Ishikawa (cell line): ENCODE measurements at regions not wholly inside any gene's neighbourhood (a gene's known extent, or its start where the extent isn't known, plus 50 kb on each side); places are given as distances from the start of the nearest gene placed in this dataset.

Experiments
- CEBPB ChIP-seq: IDR thresholded peaks from 2 replicates; pipeline ENCODE4 v1.6.1; 2012
- CREB1 ChIP-seq: IDR thresholded peaks from 2 replicates; pipeline ENCODE4 v1.6.1; 2012; ENCODE audit warnings: low read depth
- EGR1 ChIP-seq: IDR thresholded peaks from 2 replicates; pipeline ENCODE4 v1.6.1; 2012
- EP300 ChIP-seq: IDR thresholded peaks from 2 replicates; pipeline ENCODE4 v1.6.1; 2012; ENCODE audit warnings: borderline replicate concordance
- FOXM1 ChIP-seq: IDR thresholded peaks from 2 replicates; pipeline ENCODE4 v1.6.1; 2012; ENCODE audit warnings: low read depth, borderline replicate concordance
- MAX ChIP-seq: IDR thresholded peaks from 2 replicates; pipeline ENCODE4 v1.6.1; 2012
- NFIC ChIP-seq: IDR thresholded peaks from 2 replicates; pipeline ENCODE4 v1.6.1; 2012
- RAD21 ChIP-seq: IDR thresholded peaks from 2 replicates; pipeline ENCODE4 v1.6.1; 2012; ENCODE audit warnings: low read depth
- REST ChIP-seq: IDR thresholded peaks from 2 replicates; pipeline ENCODE4 v1.6.1; 2012; ENCODE audit warnings: low read depth, mild to moderate bottlenecking
- TAF1 ChIP-seq: IDR thresholded peaks from 2 replicates; pipeline ENCODE4 v1.6.1; 2012; ENCODE audit warnings: low read depth, mild to moderate bottlenecking
- TCF12 ChIP-seq: IDR thresholded peaks from 2 replicates; pipeline ENCODE4 v1.6.1; 2012; ENCODE audit warnings: low read depth
- TEAD4 ChIP-seq: IDR thresholded peaks from 2 replicates; pipeline ENCODE4 v1.6.1; 2012
- USF1 ChIP-seq: IDR thresholded peaks from 2 replicates; pipeline ENCODE4 v1.6.1; 2012
- YY1 ChIP-seq: IDR thresholded peaks from 2 replicates; pipeline ENCODE4 v1.6.1; 2012; ENCODE audit warnings: low read depth
- ZBTB7A ChIP-seq: IDR thresholded peaks from 2 replicates; pipeline ENCODE4 v1.6.1; 2012; ENCODE audit warnings: low read depth

GRCh38 chr9:91162784-91163443 is 198.8 kb downstream of the AUH start:
- TF ChIP-seq TAF1 = no peak
- no peak for TF ChIP-seq USF1
- no peak for TF ChIP-seq CEBPB
- TF ChIP-seq REST = no peak
- TF ChIP-seq NFIC = no peak
- TF ChIP-seq MAX = no peak
- no peak for TF ChIP-seq TCF12
- TF ChIP-seq RAD21 = no peak
- no peak for TF ChIP-seq FOXM1
- TF ChIP-seq CREB1 = no peak

GRCh38 chr9:91163444-91163772 is 198.3 kb downstream of the AUH start:
- TF ChIP-seq MAX (no peak), CEBPB (no peak), FOXM1 (no peak), TAF1 (no peak), CREB1 (no peak), TEAD4 (no peak), TCF12 (no peak), YY1 (no peak), NFIC (no peak), REST (no peak), EGR1 (no peak), RAD21 (no peak), ZBTB7A (no peak)

GRCh38 chr9:91163773-91164471 is 197.8 kb downstream of the AUH start:
- TF ChIP-seq YY1 (no peak), EP300 (no peak), REST (no peak), EGR1 (no peak), TEAD4 (no peak), CEBPB (no peak)
